Mononuclear cell (primary cell): ENCODE measurements at regions not wholly inside any gene's neighbourhood (a gene's known extent, or its start where the extent isn't known, plus 50 kb on each side); places are given as distances from the start of the nearest gene placed in this dataset.

Experiments
- H3K27me3 ChIP-seq: 2 replicates; pipeline ENCODE4 v1.6.0; 2011; ENCODE audit warnings: low read length, control low read depth; ENCODE audit not compliant: insufficient read depth
- H3K4me1 ChIP-seq: 2 replicates; pipeline ENCODE4 v1.5.1; 2011; ENCODE audit warnings: mild to moderate bottlenecking, low read length, control low read depth; ENCODE audit not compliant: insufficient read depth
- H3K4me3 ChIP-seq: 2 replicates; pipeline ENCODE4 v1.5.1; 2011; ENCODE audit warnings: mild to moderate bottlenecking, low read length, moderate library complexity
- H3K9me3 ChIP-seq: 2 replicates; pipeline ENCODE4 v1.5.1; 2011; ENCODE audit warnings: low read depth, mild to moderate bottlenecking, control low read depth, low read length

GRCh38 chr1:199422206-199422605, 605.3 kb upstream of the NR5A2 start:
- Histone ChIP-seq H3K4me3 (no peak overlapping the region), H3K27me3 (no peaks in the 10 kb centered on the region), H3K4me1 (no peaks in the 10 kb centered on the region), H3K9me3 (no peaks in the 10 kb centered on the region)

DNA sequence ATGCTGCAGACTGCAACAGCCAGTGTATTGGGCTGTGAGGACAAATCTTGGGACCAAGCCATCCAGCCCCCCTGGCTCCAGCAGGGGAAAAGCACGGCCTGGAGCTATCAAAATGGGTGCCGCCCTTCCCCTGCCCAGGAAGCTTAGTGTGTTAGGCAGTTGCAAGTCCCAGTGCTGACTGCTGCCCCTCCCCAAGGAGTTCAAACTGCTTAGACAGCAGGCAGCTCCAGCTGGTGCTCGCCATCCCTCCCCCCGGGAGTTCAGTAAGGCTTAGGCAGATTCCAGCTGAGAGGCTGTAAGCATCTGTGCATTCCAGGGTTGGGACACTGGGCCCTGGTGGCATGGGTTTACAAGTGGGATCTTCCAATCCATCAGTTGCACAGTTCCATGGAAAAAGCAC, 579.6 kb upstream of the NR5A2 start:
- H3K4me1 ChIP-seq = no peaks in the 10 kb centered on the region
- no peak overlapping the region for H3K4me3 ChIP-seq
- no peaks in the 10 kb centered on the region for H3K9me3 ChIP-seq
- H3K27me3 ChIP-seq = no peaks in the 10 kb centered on the region

- H3K27me3 ChIP-seq = no peaks in the 10 kb centered on the region
- no peak overlapping the region for H3K4me3 ChIP-seq
- no peaks in the 10 kb centered on the region for H3K4me1 ChIP-seq
- H3K9me3 ChIP-seq = no peaks in the 10 kb centered on the region
These were observed 578.9 kb upstream of the NR5A2 start for GRCh38 chr1:199448646-199449045.

- no peak overlapping the region for H3K4me3 ChIP-seq
- H3K4me1 ChIP-seq = no peaks in the 10 kb centered on the region
- no peaks in the 10 kb centered on the region for H3K9me3 ChIP-seq
- no peaks in the 10 kb centered on the region for H3K27me3 ChIP-seq
These were observed 578.3 kb upstream of the NR5A2 start for GRCh38 chr1:199449221-199449620.

DNA sequence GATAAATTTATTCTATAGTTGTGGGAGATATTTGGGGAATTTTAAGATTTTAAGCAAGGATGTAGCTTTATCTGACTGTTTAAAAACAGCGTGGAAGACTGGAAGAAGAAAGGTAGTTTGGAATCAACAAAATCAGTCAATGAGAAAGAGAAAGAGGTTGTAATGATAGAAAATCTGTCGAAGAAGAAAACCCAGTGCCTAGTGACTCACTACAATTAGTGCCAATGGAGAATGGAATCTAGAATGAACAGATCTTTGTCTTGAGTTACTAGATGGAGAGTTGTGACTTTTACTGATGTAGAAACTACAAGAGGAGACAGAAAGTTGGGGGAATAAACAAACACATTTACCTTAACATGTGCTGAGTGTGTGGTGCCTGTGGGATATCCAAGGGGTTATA, 577.8 kb upstream of the NR5A2 start:
- Histone ChIP-seq H3K27me3 (no peaks in the 10 kb centered on the region), H3K9me3 (no peaks in the 10 kb centered on the region), H3K4me3 (no peak overlapping the region), H3K4me1 (no peaks in the 10 kb centered on the region)

DNA sequence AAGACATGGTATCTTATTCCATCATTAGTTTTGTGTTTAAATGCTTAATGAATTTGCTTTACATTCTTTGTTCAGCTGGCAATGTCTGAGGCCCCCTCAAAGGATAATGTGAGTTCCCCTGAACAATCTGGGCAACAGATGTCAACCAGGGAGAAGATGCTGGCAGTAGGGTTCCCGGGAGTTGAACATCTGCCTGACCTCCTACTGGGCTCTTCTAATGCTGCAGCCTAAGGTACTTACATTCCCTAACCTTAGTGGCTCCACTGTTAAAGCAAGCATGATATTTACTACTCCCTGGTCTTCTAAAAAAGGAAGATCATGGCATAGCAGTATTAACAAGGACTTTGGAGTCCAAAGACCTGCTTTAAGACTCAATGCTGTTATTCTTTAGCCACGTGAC, 574.9 kb upstream of the NR5A2 start:
- H3K4me1 ChIP-seq = no peaks in the 10 kb centered on the region
- no peaks in the 10 kb centered on the region for H3K27me3 ChIP-seq
- H3K9me3 ChIP-seq = no peaks in the 10 kb centered on the region
- H3K4me3 ChIP-seq = no peak overlapping the region

- no peak overlapping the region for H3K4me3 ChIP-seq
- no peaks in the 10 kb centered on the region for H3K27me3 ChIP-seq
These were observed 573.8 kb upstream of the NR5A2 start for GRCh38 chr1:199453723-199454122.

GRCh38 chr1:199460933-199461332, 566.6 kb upstream of the NR5A2 start:
- no peaks in the 10 kb centered on the region for H3K9me3 ChIP-seq
- no peaks in the 10 kb centered on the region for H3K27me3 ChIP-seq
- no peak overlapping the region for H3K4me3 ChIP-seq
- H3K4me1 ChIP-seq = no peaks in the 10 kb centered on the region

More at GRCh38 chr1:199453723-199454122, 573.8 kb upstream of the NR5A2 start:
- Histone ChIP-seq H3K9me3 (no peaks in the 10 kb centered on the region), H3K4me1 (no peaks in the 10 kb centered on the region)

DNA sequence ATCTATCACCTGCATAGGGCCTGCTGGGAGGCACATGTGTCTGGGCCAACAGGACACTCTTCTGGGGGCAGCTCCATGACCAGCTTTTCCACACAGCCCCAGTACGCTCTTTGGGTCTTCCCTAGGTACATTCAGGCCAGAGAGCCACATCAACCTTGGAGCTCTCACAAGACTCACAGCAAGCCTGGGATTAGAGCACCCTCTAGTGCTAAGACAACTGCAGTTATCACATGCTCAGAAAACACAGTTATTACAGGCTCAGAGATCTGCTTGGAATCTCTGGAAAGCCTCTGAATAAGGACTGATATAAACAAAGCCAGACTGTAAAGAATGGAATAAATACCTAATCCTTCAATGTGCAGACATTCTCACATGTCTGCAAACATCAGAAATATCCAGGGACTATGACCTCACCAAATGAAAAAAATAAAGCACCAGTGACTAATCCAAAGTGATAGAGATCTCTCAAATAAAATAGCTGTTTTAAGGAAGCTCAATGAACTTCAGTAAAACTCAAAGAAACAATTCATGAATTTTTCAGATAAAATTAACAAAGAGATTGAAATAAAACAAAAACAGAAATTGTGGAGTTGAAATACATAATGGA, 563.9 kb upstream of the NR5A2 start:
- H3K4me3 ChIP-seq = no peak overlapping the region
- H3K9me3 ChIP-seq = no peaks in the 10 kb centered on the region
- no peaks in the 10 kb centered on the region for H3K27me3 ChIP-seq
- no peaks in the 10 kb centered on the region for H3K4me1 ChIP-seq

DNA sequence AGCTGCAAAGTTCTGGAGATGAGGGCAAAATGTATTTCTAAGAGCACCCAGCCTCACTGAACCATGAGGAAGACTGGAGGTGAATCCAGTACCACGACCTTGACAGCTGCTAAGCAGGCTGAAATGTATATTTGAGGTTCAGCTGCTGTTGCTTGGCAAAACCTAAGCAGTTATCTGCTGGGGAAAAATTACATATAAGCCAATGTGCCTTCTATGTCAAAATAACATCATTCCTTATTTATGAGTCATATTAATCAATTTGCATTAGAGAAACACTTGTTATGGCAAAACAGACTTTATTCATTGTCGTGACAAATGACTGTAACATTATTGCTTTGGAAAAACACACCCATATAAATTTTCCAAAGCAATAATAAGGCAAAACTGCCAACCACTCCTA, 560.5 kb upstream of the NR5A2 start:
- no peaks in the 10 kb centered on the region for H3K9me3 ChIP-seq

GRCh38 chr1:199472018-199472417, 555.5 kb upstream of the NR5A2 start:
- Histone ChIP-seq H3K9me3 (no peaks in the 10 kb centered on the region), H3K4me3 (no peak overlapping the region), H3K4me1 (no peaks in the 10 kb centered on the region), H3K27me3 (no peaks in the 10 kb centered on the region)

More for the DNA sequence above, 560.5 kb upstream of the NR5A2 start:
- H3K27me3 ChIP-seq = no peaks in the 10 kb centered on the region
- H3K4me3 ChIP-seq = no peak overlapping the region
- no peaks in the 10 kb centered on the region for H3K4me1 ChIP-seq

DNA sequence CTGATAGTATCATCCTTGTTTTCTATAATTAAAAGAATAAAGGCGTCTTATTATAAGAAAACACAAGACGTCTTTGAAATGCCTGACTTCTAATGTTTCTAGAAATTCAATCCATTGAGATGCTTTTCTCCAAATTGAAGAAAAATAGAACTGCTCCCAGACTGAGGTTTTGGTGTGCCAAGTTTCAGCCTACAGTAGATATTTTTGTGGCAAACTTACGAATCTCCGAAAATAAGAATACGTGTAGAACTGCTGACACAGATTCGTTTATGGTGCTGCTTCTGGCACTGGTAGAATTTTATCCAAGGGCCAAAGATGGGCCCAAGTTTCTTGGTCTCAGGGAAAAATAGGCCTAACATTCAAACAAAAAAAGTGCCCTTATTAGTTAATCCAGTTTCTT, 554.5 kb upstream of the NR5A2 start:
- H3K27me3 ChIP-seq = no peaks in the 10 kb centered on the region
- H3K9me3 ChIP-seq = no peaks in the 10 kb centered on the region
- H3K4me1 ChIP-seq = no peaks in the 10 kb centered on the region
- no peak overlapping the region for H3K4me3 ChIP-seq

DNA sequence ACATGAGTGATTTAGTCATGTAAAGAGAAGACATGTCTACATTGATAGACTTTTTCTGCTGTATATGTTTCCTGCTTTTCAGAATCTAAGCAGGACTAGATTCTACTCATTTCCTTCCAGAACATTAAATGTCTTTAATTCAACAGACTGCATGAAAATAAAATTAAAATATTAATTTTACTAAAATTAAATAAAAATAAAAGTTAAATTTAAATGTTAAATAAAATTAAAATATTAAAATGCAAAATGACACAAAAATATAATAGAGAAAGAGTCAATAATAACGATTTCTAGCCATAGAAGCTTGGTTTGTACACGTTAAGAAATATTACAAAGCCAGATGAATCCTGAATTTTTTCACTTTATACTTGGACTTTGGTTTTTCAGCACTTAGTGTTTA, 552.8 kb upstream of the NR5A2 start:
- Histone ChIP-seq H3K4me3 (no peak overlapping the region), H3K9me3 (no peaks in the 10 kb centered on the region), H3K27me3 (no peaks in the 10 kb centered on the region), H3K4me1 (no peaks in the 10 kb centered on the region)

DNA sequence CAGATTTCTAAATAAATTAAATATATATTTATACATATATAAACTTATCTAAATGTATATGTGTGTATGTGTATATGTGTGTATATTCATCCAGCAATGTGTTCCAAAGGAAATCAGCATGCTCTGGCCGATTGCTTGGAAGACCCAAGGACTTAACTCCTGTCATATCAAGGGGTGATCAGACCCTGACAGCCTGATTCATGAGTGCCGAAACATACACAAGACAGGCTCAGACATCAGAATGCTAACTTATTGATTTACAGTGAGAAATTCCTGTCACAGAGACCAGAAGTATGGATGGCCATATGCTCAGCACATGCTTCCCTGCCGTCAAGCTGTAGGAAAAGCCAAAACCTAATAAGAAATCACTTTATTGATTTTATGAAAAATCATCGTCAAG, 545.1 kb upstream of the NR5A2 start:
- H3K9me3 ChIP-seq = no peaks in the 10 kb centered on the region
- no peaks in the 10 kb centered on the region for H3K27me3 ChIP-seq

DNA sequence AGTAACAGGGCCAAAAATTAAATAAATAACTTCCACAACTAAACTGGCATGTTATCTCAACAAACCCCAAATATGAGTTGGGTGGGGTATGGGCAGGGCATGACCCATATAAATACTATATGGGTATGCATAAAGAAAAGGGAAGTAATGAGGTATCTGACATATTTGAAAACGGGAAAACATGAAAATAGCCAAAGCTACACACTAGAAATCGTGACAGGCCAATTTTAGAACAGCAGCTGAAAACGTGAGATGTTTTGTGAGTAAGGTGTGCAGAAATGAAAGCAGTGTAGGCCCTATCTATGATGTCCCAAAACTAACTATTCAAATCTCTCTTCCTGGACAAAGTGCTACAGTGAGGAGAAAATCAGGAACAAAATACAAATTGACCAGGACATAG, 537.9 kb upstream of the NR5A2 start:
- H3K4me1 ChIP-seq = no peaks in the 10 kb centered on the region
- no peaks in the 10 kb centered on the region for H3K27me3 ChIP-seq
- no peak overlapping the region for H3K4me3 ChIP-seq
- peaks cover 10% of the 10 kb centered on the region for H3K9me3 ChIP-seq

More for the DNA sequence above, 545.1 kb upstream of the NR5A2 start:
- no peak overlapping the region for H3K4me3 ChIP-seq
- no peaks in the 10 kb centered on the region for H3K4me1 ChIP-seq

DNA sequence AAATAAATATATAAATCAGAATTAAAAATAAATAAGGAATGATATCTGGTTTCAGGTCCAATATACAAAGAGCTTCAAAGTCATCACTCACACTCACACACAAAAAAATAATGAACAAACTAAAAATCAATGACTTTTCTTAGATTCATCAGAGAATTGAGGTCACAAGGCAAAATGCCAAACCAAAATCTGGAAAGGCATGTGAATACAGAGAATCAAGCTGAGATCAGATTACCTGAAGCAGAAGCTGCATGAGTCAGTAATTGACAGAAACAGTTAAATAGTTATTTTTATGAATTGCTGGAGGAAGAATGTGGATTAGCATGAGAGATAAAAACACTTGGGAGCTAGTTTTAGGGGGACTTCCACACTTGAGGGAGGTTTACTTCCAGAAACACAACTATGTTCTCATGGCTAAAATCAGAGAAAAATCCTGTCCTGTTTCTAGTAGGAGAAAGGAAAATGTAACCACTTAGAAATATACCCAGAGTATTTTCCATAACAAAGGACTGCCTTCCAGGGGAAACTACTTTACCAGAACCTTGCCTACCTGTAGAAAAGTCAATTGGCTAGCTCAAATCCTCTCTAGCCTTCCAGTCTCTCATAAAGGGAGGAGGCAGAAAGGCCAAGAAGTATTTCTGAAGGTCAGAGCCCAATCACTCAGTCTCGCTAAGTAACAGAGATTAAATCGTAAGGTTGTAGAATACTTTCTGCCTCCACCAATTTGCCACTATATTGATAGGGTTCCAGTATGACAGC, 536.6 kb upstream of the NR5A2 start:
- H3K4me3 ChIP-seq = no peak overlapping the region
- H3K4me1 ChIP-seq = no peaks in the 10 kb centered on the region
- H3K27me3 ChIP-seq = no peaks in the 10 kb centered on the region
- H3K9me3 ChIP-seq = peaks cover 17% of the 10 kb centered on the region
